MM.1S (cell line): ENCODE measurements at regions not wholly inside any gene's neighbourhood (a gene's known extent, or its start where the extent isn't known, plus 50 kb on each side); places are given as distances from the start of the nearest gene placed in this dataset.

ENCODE experiments used
- DNase-seq: peaks from one replicate; pipeline ENCODE4 v3.0.0-alpha.2; 2015
- H2AFZ ChIP-seq: fragments of 300-600 bp; sonication (generic); 2 replicates; pipeline ENCODE4 v1.6.0; 2016; ENCODE audit warnings: antibody characterized with exemption, low read length
- H3F3A ChIP-seq: fragments of 300-600 bp; sonication (generic); 2 replicates; pipeline ENCODE4 v1.6.1; 2016; ENCODE audit warnings: mild to moderate bottlenecking, antibody characterized with exemption, low read length, moderate library complexity, mixed read lengths; ENCODE audit not compliant: insufficient read depth
- H3K27ac ChIP-seq: fragments of 300-600 bp; sonication (generic); 2 replicates; pipeline ENCODE4 v1.5.1; 2016; ENCODE audit warnings: mild to moderate bottlenecking, low read length
- H3K27me3 ChIP-seq: fragments of 300-600 bp; sonication (generic); replicated peaks from 2 replicates; pipeline ENCODE4 v1.6.0; 2016; ENCODE audit warnings: low read length; ENCODE audit not compliant: insufficient read depth
- H3K36me3 ChIP-seq: fragments of 300-600 bp; sonication (generic); replicated peaks from 2 replicates; pipeline ENCODE4 v1.6.1; 2016; ENCODE audit warnings: mild to moderate bottlenecking, low read length, mixed read lengths; ENCODE audit not compliant: insufficient read depth
- H3K4me1 ChIP-seq: fragments of 300-600 bp; sonication (generic); 2 replicates; pipeline ENCODE4 v1.6.1; 2016; ENCODE audit warnings: low read length, mixed read lengths
- H3K4me2 ChIP-seq: fragments of 300-600 bp; sonication (generic); 2 replicates; pipeline ENCODE4 v1.6.0; 2016; ENCODE audit warnings: low read depth, low read length
- H3K4me3 ChIP-seq: fragments of 300-600 bp; sonication (generic); 2 replicates; pipeline ENCODE4 v1.5.1; 2016; ENCODE audit warnings: low read length, mixed read lengths
- H3K79me2 ChIP-seq: fragments of 300-600 bp; sonication (generic); 2 replicates; pipeline ENCODE4 v1.6.1; 2016; ENCODE audit warnings: mixed run types, low read length, mixed read lengths
- H3K9ac ChIP-seq: fragments of 300-600 bp; sonication (generic); 2 replicates; pipeline ENCODE4 v1.6.1; 2016; ENCODE audit warnings: low read length, mixed read lengths
- H3K9me2 ChIP-seq: fragments of 300-600 bp; sonication (generic); replicated peaks from 2 replicates; pipeline ENCODE4 v1.6.1; 2016; ENCODE audit warnings: mild to moderate bottlenecking, low read length, mixed read lengths; ENCODE audit not compliant: insufficient read depth
- H3K9me3 ChIP-seq: fragments of 300-600 bp; sonication (generic); replicated peaks from 2 replicates; pipeline ENCODE4 v1.6.1; 2016; ENCODE audit warnings: mild to moderate bottlenecking, low read length, mixed read lengths; ENCODE audit not compliant: insufficient read depth
- H4K20me1 ChIP-seq: fragments of 300-600 bp; sonication (generic); 2 replicates; pipeline ENCODE4 v1.6.1; 2016; ENCODE audit warnings: mild to moderate bottlenecking, low read length, moderate library complexity, mixed read lengths; ENCODE audit not compliant: insufficient read depth
- EZH2 ChIP-seq: fragments of 300-600 bp; sonication (generic); optimal IDR thresholded peaks from 2 replicates; pipeline ENCODE3; 2017; ENCODE audit warnings: low read depth, mild to moderate bottlenecking, antibody characterized with exemption, low read length, mixed read lengths
- EZH2phosphoT487 ChIP-seq: fragments of 300-600 bp; sonication (generic); IDR thresholded peaks from 2 replicates; pipeline ENCODE4 v1.6.1; 2018; ENCODE audit warnings: antibody characterized with exemption, low read length
- TF ChIP-seq, protein P1 (sequence below): fragments of 300-600 bp; sonication (generic); IDR thresholded peaks from 2 replicates; pipeline ENCODE4 v1.5.1; 2016; ENCODE audit warnings: antibody characterized with exemption, low read length, mixed read lengths

DNA sequence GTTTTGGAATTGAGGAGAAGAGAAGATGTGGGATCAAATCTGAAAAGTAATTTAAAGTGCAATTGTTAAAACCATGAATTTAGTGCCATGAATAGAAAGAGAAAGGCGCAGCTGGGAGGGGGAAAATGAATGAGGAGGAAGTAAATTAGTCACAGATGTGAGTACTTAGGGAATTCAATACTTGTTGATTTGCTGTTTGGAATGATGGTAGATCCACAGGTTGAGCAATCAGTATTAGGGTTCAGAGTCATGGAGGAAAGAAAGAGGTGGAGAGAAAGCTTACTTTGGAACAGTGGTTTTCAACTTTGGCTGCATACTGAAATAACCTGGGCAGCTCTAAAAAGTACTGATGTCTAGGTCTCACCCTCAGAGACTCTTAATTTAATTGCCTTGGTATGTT is 229.7 kb upstream of the ASCC3 start:
- no peak overlapping the region for H3K27ac ChIP-seq
- no peaks in the 10 kb centered on the region for H3F3A ChIP-seq
- no peaks in the 10 kb centered on the region for H3K79me2 ChIP-seq
- H2AFZ ChIP-seq, result no peak overlapping the region
- no peaks in the 10 kb centered on the region for H3K36me3 ChIP-seq
- no peaks in the 10 kb centered on the region for H4K20me1 ChIP-seq
- H3K4me2 ChIP-seq, result no peak overlapping the region
- H3K9ac ChIP-seq, result no peak overlapping the region
- no peak for DNase-seq
- H3K9me2 ChIP-seq, result no peaks in the 10 kb centered on the region
- TF ChIP-seq EZH2 (no peak), EZH2phosphoT487 (no peak)
- TF ChIP-seq, protein P1, sequence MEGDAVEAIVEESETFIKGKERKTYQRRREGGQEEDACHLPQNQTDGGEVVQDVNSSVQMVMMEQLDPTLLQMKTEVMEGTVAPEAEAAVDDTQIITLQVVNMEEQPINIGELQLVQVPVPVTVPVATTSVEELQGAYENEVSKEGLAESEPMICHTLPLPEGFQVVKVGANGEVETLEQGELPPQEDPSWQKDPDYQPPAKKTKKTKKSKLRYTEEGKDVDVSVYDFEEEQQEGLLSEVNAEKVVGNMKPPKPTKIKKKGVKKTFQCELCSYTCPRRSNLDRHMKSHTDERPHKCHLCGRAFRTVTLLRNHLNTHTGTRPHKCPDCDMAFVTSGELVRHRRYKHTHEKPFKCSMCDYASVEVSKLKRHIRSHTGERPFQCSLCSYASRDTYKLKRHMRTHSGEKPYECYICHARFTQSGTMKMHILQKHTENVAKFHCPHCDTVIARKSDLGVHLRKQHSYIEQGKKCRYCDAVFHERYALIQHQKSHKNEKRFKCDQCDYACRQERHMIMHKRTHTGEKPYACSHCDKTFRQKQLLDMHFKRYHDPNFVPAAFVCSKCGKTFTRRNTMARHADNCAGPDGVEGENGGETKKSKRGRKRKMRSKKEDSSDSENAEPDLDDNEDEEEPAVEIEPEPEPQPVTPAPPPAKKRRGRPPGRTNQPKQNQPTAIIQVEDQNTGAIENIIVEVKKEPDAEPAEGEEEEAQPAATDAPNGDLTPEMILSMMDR, result no peak
- H3K9me3 ChIP-seq, result no peaks in the 10 kb centered on the region
- H3K4me3 ChIP-seq, result no peak overlapping the region
- H3K27me3 ChIP-seq, result no peaks in the 10 kb centered on the region
- H3K4me1 ChIP-seq, result no peaks in the 10 kb centered on the region

DNA sequence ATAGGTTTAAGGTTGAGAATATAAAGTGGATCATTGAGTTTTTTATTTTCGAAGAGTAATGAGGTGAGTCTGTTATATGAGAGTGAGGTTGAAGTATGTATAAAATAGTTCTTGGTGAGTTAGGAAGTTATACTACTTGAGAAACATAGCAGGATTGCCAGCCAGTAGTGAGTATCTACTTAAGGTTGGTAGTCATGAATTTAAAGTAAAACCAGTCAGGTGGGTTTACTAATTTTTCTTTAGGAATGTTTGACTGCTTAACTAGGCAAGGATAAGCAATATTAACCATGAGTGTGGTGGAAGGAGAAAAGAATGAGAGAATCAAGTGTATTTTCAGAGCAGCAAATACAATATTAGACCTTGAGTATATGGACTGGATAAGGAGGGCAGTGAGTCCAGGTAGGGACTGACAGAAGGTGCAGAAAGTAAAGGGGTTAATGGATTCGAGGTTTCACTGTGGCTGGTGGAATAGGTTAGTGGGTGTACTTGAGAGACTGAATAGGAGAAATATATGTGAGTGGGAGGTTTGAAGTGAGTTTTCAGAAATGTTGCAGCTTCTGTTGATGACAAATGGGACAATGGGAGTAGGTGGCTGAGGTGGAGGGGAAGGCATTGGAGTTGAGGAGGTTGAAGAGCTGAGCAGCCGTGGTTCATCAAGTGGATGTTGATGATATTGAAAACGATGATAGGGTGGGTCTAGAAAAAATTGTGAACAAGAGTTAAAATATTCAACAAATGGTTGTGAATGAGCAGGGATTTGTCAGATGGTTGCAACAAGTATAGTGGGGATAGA is 232.5 kb upstream of the ASCC3 start:
- no peaks in the 10 kb centered on the region for H3K9me3 ChIP-seq
- no peaks in the 10 kb centered on the region for H3K27me3 ChIP-seq
- H3K27ac ChIP-seq, result no peak overlapping the region
- no peaks in the 10 kb centered on the region for H3K4me1 ChIP-seq
- DNase-seq, result no peak
- H4K20me1 ChIP-seq, result no peaks in the 10 kb centered on the region
- H3K36me3 ChIP-seq, result no peaks in the 10 kb centered on the region
- H3K79me2 ChIP-seq, result no peaks in the 10 kb centered on the region
- no peak for TF ChIP-seq EZH2
- no peak for TF ChIP-seq EZH2phosphoT487
- TF ChIP-seq, protein P1, result no peak
- no peak overlapping the region for H3K9ac ChIP-seq
- no peak overlapping the region for H2AFZ ChIP-seq
- no peak overlapping the region for H3K4me2 ChIP-seq
- no peaks in the 10 kb centered on the region for H3K9me2 ChIP-seq
- no peak overlapping the region for H3K4me3 ChIP-seq
- H3F3A ChIP-seq, result no peaks in the 10 kb centered on the region

DNA sequence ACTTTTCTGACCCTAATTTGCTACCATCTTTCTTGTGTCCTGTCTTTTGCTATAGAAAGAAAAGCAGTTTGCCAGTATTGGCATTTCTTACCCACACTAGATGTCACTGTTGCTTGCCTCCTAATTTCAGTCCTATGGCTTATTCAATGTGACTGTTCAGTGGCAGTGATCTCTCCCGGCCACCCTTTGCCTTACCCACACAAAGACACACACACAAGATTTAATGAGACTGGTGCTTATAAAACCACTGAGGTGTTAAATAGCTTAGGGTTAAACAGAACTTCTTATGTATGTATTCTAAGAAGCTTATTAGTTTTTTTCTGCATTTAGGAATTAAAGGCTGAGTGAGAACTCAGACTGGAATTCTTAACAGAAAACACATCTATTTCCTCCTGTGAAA is 233.6 kb upstream of the ASCC3 start:
- H2AFZ ChIP-seq, result no peak overlapping the region
- no peaks in the 10 kb centered on the region for H3K9me3 ChIP-seq
- H4K20me1 ChIP-seq, result no peaks in the 10 kb centered on the region
- H3K9me2 ChIP-seq, result no peaks in the 10 kb centered on the region
- no peaks in the 10 kb centered on the region for H3K36me3 ChIP-seq
- H3K4me1 ChIP-seq, result no peaks in the 10 kb centered on the region
- TF ChIP-seq EZH2, result no peak
- TF ChIP-seq, protein P1, result peak; percentile 47
- no peaks in the 10 kb centered on the region for H3K27me3 ChIP-seq
- no peak overlapping the region for H3K4me3 ChIP-seq
- DNase-seq, result peak; percentile 45
- H3F3A ChIP-seq, result no peaks in the 10 kb centered on the region
- no peak overlapping the region for H3K9ac ChIP-seq
- no peak overlapping the region for H3K27ac ChIP-seq
- no peak overlapping the region for H3K4me2 ChIP-seq
- no peaks in the 10 kb centered on the region for H3K79me2 ChIP-seq
